HG02763 (cell line): ENCODE measurements at regions not wholly inside any gene's neighbourhood (a gene's known extent, or its start where the extent isn't known, plus 50 kb on each side); places are given as distances from the start of the nearest gene placed in this dataset.
A peak's percentile ranks its signal among the peaks of the same experiment; 100 is the strongest.
"Not testable (repeated sequence)": the region's sequence is repeated elsewhere in the genome, so short reads cannot be mapped to it uniquely, and the experiment has no call there.

ENCODE experiments used
- ATAC-seq: cut with Tn5 transposase; IDR thresholded peaks from one replicate; pipeline ENCODE4 v1.9.1; 2021; ENCODE audit warnings: mild to moderate bottlenecking, moderate library complexity; ENCODE audit not compliant: unreplicated experiment

DNA sequence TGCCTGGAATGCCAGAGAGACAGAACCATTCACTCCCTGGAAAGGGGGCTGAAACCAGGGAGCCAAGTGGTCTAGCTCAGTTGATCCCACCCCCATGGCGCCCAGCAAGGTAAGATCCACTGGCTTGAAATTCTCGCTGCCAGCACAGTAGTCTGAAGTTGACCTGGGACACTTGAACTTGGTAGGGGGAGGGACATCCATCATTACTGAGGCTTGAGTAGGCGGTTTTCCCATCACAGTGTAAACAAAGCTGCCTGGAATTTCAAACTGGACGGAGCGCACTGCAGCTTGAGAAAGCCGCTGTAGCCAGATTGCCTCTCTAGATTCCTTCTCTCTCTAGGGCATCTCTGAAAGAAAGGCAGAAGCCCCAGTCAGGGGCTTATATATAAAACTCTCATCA lies 310.7 kb upstream of the DPPA4 start:
- ATAC-seq = no peak

DNA sequence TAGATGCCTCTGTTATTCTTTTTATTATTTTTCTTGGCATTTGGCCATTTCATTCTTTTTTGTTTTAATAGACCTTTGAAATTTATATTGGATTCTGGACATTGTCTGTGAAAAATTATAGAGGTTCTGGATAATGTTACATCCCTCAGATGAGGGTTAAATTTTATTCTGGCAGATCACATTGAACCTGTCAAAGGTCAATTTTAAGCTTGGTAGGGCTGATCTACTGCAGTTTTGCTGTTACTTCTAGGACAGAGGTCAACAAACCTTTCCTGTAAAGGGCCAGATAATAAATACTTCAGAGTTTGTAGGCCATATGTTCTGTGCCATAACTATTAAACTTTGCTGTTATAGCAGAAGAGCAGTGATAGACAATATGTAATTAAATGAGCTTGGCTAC lies 318.9 kb upstream of the DPPA4 start:
- ATAC-seq = no peak

DNA sequence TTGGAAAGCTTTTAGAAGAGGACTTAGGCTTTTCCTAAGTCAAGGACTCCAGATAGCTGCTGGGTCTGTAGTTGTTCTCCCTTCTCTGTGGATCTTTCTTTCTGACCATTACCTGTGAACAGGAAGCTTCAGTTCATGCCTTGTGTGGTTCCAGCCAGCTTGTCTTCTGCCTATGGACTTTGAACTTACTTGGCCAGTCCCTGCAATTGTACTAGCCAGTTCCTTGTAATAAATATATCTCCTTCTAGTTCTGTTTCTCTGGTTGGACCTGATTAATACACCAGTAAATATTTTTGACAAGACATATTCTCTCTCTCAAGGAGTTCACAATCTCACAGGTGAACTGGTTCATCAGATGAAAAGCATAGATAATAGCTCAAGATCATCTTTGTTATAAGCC lies 341.3 kb upstream of the DPPA4 start:
- no peak for ATAC-seq

DNA sequence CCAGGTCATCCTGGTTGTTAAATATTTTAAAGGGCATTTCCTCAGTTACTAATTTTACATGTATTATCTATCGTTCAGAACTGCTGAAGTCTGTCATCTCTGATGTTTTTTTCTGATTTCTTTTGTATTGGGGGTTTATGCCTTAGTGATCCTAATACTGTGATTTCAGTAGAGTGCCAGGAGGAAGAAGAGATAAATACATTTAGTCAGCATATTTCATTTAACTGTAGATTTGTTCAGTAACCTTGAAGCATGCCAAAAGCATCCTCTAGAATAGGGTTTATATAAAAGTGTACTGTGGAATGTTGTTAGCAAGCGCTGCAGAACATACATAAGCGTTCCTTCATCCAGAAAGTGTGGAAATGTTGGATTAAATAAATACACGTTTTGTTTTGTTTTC lies 342.3 kb upstream of the DPPA4 start:
- no peak for ATAC-seq

DNA sequence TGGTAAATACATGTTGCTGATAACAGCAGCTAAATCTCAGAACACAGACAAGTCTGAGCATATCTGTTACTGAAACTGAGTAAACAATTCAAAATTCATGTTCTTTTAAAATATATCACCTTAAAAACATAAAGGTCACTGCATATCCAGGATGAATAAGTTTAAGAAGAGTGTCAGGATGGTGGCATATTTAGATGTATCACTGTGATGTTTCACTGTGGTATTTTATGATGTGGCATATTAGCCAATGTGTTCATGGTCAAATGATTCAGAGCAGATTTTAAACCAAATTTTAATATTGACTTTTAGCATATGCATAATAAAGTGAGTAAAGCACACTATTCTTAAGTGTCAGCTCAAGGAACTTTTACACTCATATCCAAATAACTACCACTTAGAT lies 346.4 kb upstream of the DPPA4 start:
- ATAC-seq = no peak

DNA sequence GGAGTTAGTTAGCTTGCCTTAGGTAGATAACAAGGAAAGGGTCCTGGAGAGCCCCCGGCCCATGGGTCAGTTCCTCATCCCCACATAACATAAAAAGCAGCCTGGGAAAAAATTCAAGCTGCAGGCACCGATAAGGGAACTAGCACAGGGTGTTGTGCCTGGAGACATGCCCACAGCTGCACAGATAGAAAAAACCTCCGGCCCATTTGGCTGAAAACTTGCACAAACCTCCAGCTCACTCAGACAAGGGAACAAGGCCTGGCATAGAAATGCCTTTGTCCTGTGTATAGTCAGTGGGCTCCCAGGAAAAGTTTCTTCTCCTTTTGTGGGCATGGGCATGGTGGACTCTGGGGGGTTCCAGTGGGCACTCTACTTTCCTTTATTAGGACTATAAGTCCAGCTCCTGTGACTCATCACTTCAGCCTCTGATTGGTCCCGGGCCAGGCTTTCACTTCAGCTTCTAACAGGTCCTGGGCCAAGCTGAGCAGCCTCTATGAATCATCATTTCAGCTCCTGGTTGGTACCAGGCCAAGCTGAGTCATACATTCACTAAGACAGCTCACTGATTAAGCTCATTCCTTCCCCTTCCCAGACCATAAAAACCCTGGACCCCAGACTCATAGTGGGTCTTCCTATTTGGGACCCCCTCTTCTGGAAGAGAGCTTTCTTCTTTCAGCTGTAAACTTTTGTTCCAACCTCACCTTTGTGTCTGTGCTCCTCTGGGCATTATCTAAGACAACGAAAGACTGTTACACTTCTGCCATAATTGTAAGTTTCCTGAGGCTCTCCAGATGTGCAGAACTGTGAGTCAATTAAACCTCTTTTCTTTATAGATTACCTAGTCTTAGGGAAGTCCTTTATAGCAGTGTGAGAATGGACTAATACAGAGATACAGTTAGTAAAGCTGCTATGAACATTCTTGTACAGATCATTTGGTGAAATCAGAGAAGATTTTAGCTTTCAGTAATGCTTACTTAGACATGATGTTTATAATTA lies 348.0 kb upstream of the DPPA4 start:
- ATAC-seq = no peak

DNA sequence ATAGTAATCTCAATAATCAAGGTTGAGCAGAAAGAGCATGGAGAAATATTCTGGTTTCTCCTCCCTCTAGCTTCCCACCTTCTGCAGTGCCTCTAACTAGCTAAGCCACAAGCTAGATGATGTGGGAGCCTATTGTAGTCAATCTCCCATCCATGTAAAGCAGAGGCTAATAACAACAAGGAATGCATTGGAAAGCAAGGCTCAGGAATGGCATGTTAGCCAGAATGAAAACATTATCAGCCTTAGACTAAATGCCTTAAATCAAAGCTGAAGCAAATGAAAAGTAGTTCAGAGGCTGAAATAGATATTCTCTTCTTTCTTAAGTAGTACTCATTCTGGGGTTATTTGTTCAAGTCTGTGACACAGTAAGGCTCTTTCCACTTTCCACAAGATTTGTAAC lies 350.3 kb upstream of the DPPA4 start:
- ATAC-seq = no peak

DNA sequence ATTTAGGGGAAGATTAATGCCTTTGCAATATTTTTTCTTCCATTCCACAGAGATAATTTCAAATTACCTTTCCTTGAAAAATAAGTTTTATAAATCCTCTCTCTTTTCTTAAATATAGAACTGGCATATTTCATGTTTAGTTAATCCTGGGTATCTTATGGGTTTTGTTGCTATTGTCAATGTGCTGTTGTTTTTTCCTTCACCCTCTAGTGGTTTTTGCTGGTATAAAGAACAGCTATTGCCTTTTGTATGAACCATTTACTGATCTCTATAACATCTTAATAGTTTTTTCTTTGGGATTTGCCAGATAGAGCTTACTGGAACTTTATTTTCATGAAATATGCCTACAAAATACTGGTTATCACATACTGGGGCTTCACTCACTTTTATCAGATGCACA lies 359.6 kb upstream of the DPPA4 start:
- no peak for ATAC-seq

DNA sequence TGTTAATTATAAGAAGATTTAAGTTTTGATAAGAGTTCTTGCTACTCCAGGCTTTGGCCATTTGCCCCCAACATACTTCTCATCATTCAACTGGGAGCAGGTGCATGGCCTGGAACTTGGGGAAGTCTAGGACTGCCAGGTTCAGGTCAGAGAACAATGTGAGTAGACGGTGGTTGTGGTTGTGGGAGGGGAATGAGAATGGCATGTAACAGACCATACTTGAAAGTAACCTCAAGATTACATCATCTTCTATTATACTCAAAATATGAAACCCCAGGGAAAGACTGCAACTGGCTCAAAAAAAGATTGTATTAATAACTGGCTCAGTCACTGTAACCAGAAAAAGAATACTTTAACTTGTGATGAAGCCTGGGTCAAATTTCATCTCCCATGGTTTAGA lies 364.9 kb upstream of the DPPA4 start:
- ATAC-seq = peak; percentile 91

DNA sequence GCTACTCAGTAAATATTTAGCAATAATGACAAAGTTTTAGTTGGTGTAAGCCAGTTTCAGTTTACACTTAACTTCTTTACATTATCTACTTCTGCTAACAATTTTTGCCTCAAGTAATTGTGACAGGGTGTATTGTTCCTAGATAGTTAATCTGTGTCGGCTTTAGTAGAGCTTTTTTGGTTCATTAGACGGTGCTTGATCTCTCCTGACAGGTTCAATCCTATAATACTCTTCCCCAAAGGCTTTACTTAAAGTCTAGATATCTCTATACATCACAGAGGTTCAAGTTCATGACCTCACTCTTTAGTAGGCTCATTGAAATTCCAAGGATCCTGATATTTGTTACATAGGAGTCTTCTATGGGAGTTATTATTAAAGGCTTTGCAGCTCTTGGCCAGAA lies 365.6 kb upstream of the DPPA4 start:
- no peak for ATAC-seq

DNA sequence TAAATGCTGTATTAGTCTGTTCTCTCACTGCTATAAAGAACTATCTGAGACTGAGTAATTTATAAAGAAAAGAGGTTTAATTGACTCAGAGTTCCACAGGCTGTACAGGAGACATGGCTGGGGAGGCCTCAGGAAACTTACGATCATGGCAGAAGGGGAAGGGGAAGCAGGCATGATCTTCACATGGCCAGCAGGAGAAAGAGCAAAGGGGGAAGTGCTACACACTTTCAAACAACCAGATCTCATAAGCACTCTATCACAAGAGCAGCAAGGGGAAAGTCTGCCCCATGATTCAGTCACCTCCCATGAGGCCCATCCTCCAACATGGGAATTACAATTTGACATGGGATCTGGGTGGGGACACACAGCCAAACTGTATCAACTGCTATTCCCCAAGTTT lies 367.8 kb upstream of the DPPA4 start:
- not testable (repeated sequence) for ATAC-seq

DNA sequence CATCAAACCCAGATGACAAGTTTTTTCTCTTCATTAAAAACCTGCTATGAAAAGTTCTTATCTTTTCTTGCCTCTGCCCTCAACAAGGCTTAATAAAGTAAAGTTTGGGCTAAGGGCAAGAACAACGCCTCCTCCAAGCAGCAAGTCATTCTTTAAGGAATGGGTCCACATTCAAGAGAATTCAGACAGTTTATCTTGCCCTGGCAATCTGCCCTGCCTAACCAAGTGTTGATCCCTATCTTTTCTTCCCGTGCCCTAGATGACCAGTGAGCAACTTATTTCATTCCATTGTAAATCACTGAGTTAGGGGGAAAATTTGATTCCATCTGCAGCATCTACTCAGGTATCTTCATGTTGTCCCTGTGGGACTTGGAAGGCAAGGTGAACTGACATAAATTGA lies 370.3 kb upstream of the DPPA4 start:
- ATAC-seq = no peak

DNA sequence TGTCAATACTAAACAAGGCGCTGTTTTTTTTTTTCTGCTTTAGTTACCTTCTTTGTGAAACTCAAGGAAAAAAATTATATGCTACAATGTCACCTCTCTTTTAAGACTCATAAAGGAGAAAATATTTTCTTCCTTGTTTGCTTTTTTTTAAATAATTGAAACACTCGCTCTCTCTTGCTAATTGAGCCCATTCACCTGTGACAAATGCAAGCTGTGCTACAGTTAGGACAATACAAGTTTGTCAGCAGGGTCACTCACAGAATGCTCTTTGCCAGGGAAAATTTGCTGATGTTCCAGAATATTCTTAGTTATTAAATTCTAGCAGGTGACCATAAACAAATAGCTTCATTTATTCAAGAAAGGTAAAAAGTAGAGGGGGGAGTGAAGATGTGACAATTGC lies 375.9 kb upstream of the DPPA4 start:
- no peak for ATAC-seq

DNA sequence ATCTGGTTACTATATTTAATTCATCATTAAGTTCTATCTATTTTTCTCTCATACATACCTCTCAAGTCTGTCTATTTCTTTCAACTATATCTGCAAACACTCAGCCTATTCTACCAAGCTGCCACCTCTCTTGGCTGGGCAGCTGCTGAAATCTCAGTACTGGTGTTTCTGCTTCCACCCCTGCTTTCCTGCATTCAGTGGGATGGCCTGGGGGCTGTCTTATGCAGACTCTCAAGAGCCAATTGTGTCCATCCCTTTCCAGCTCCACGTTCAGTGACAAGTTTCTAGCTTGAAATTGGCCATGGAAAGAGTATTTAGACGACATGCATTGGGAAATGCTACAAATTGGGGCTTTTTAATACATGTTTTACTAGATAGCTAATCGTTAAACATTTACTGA lies 378.4 kb upstream of the DPPA4 start:
- ATAC-seq = no peak

DNA sequence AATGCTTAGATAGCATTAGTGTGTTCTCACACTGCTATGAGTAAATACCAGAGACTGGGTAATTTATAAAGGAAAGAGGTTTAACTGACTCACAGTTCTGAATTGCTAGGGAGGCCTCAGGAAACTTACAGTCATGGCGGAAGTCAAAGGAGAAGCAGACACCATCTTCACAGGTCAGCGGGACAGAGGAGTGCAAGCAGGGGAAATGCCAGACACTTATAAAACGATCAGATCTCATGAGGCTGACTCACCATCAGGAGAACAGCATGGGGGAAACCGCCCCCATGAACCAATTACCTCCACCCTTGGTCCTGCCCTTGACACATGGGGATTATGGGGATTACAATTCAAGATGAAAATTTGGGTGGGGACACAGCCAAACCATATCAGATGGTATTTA lies 381.5 kb upstream of the DPPA4 start:
- ATAC-seq = no peak

DNA sequence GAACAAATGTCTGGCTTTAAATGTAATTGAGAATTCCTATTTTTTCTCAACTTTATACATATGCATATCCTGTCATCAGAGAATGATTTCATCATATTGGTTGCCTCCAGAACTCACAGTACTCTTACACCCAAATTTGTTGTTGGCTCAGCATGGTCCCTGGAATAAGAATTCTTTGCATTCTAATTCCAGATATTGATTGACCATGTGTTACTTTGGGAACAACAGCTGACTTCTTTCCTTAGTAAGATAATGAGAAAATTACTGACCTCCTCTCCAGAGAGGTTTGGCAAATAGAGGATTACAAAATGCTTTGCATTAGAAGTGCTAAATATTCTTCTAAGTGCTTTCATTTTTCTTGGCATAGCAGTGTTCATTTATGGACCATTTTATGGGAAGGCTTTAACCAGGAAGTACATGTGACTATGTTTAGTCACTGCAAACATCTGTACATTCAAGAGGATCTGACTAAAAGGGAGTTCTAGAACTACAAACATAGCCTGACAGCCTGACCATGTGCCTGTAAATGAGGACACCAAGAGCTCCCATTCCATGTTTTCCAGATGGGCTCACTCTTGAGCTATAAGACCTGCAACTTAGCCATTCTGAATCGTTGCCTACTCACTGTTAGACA lies 391.6 kb upstream of the DPPA4 start:
- ATAC-seq = no peak

DNA sequence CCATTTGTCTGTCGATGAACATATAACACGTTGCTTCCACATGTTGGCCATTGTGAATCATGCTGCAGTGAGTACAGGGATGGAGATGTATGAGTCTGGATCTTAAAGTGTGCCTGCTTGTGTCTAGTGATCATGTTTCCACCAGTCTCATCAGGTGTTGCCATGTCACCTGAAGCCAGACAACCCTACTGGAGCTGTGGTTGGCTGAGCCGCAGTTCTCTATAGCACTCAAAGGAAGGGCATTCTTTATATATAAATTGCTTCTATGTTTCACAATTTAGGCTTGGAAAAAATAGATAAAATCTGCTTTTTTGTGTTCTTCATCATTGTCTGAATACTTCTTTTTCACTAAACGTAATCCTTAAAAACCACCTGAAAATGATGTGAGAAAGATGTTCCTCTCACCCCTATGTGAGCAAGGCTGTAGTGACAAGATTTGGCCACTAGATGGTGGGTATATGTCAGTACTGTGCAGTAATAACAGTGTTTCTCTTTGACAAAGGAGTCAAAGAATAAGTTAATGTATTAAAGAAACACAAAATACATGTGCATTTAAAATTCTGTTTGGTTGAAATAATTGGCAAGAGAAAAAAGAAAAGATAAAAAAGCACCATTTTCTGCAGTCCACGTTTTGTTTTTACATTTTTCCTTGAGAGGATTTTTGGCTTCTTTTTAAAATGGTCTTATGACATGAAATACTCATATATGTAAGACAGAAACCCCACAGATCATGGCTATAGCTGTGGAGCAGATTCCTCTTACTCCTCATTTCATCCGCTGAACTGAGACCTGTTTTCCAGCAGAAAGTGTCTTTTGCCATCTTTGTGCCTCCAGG lies 394.5 kb upstream of the DPPA4 start:
- ATAC-seq = peak; percentile 88

DNA sequence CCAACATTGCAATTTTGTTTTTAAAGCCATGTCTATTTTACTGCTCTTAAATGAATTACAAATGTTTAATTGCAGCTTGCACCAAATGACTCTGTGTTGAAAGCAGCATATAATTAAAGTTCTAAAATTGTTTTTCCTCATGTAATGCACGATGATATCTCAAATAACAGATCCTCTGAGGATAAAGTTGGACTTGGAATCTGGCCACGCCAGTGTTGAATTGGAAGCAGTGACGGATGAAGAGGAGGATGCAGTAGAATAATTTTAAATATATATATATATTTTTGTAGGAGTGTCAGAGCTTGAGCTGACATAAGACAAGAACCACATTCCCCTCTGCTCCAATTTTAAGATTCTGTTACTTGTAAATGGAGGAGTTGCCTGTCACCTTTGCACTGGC lies 406.6 kb upstream of the DPPA4 start:
- no peak for ATAC-seq

DNA sequence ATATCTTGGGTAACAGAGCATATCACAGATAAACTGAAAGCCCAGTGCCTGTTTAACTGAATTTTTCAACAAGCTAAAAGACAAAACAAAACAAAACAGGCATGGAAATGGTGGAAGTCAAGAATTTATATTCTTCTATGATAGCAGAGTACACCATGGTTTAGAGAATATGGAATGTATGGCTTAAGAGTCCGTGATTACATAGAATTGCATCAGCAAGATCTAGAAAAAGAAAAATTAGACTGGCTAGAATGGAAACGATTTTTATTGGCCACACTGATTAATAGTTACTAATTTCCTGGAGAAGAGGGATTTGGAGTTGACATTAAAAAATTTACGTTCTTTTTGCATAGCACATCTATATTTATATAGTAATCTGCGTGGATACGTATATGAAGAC lies 435.2 kb upstream of the DPPA4 start:
- no peak for ATAC-seq

DNA sequence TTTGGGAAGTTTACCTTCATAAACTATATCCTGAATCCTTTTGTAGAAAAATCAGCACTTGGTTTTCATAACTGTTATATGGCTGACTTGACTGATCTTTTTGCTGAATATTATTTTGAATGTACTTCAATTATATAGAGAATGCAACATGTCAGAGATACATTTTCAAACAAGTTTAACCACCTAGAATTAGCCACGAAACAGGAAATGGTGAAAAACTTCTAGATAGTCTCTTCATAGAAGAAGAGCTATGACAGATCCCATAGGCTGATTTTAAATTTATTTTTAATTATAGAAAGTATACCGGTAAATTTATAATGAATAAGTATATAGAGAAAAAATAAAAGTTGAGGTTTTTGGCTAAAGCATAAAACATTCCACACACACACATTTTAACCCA lies 436.8 kb upstream of the DPPA4 start:
- ATAC-seq = no peak

DNA sequence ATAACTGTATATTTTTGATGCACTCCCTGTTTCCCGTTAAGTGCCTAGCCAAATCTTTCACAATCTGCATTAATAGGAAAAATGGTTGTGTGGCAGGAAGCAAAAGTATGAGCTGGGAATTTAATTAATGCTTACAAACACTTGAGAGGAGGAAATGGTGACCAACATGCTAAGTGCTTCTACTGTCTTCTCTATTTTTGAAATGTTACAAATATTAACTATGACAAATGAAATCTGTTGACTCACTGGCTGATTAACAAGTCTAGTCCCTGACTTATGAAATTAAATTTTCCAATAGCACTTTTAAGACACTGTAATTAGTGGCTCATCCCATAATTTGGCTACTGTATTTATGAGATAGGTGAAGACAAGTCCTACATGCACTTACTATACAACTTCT lies 446.9 kb upstream of the DPPA4 start:
- no peak for ATAC-seq
